ENCODE measurements at regions not wholly inside any gene's neighbourhood (a gene's known extent, or its start where the extent isn't known, plus 50 kb on each side); places are given as distances from the start of the nearest gene placed in this dataset.
"Not testable (repeated sequence)": the region's sequence is repeated elsewhere in the genome, so short reads cannot be mapped to it uniquely, and the experiment has no call there.

DNA sequence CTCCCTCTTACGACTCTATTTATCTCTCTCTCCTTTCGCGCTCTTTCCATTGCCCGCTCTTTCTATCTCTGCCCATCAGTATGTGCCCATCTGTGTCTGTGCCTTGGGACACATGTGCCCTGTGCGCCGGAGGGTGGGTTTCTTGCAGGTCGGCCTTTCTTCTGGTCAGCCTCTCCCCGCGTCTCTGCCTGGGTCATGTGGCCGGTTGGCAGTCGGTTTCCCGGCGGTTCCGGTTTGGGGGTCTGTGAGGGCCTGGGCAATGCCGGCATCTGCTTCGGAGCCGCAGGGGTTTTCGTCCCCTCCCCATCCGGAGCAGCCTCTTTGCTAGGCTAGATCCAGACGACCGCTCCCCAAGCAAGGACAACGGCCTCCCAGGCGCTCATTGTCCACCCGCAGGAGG lies 1426.0 kb upstream of the PCDH10 start:
- not testable (repeated sequence) for TF ChIP-seq EZH2 (IDR thresholded peaks at IDR 0.05; ENCODE audit: insufficient read depth, poor library complexity, severe bottlenecking); EZH2phosphoT487 (IDR thresholded peaks at IDR 0.05; ENCODE audit: insufficient read depth, low read depth)

Data from GM23248 (cell line).